ENCODE measurements at regions not wholly inside any gene's neighbourhood (a gene's known extent, or its start where the extent isn't known, plus 50 kb on each side); places are given as distances from the start of the nearest gene placed in this dataset.

DNA sequence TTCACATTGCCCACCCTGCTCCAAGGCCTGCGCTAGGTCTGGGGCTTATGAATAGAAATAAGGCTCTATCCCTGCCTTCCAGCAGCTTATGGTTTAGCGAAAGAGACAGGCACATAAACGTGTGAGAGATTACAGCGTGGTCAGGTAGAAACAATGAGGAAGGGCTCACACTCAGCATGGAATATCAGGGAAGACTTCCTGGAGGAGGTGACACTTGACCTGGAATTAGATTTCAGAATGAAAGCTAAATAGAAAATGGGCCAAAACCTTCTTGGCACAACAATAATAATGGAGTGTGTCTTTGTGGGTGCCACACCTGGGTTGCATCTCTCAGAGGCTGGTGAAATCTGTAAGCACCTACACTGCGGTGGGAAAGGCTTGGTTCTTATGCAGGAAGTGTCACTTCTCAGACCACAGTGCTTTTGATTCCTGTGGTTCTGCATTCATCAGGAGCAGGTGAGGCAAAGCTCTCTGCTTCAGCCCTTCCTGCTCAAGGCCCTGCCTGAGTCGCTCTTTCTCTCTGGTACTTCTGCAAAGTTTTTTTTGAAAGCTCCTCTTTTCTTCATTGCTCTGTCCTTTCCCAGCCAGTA, 430.3 kb downstream of the ZNF536 start:
- no peaks in the 10 kb centered on the region for H3K36me3 ChIP-seq
- TF ChIP-seq, protein P1, sequence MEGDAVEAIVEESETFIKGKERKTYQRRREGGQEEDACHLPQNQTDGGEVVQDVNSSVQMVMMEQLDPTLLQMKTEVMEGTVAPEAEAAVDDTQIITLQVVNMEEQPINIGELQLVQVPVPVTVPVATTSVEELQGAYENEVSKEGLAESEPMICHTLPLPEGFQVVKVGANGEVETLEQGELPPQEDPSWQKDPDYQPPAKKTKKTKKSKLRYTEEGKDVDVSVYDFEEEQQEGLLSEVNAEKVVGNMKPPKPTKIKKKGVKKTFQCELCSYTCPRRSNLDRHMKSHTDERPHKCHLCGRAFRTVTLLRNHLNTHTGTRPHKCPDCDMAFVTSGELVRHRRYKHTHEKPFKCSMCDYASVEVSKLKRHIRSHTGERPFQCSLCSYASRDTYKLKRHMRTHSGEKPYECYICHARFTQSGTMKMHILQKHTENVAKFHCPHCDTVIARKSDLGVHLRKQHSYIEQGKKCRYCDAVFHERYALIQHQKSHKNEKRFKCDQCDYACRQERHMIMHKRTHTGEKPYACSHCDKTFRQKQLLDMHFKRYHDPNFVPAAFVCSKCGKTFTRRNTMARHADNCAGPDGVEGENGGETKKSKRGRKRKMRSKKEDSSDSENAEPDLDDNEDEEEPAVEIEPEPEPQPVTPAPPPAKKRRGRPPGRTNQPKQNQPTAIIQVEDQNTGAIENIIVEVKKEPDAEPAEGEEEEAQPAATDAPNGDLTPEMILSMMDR (IDR thresholded peaks at IDR 0.05): no peak
- H3K9me3 ChIP-seq: peaks cover 0 to 4% of the 10 kb centered on the region in 2 donors
- no peak overlapping the region for H3K4me3 ChIP-seq
- H3K27ac ChIP-seq: no peak overlapping the region
- no peak for DNase-seq (ENCODE audit: low spot score)
- no peaks in the 10 kb centered on the region for H3K27me3 ChIP-seq
- no peaks in the 10 kb centered on the region for H3K4me1 ChIP-seq

- Histone ChIP-seq H3K27ac (no peak overlapping the region), H3K4me1 (no peaks in the 10 kb centered on the region), H3K4me3 (no peak overlapping the region), H3K27me3 (no peaks in the 10 kb centered on the region), H3K36me3 (no peaks in the 10 kb centered on the region), H3K9me3 (no peaks in the 10 kb centered on the region)
- peak; percentile 68 for DNase-seq (ENCODE audit: low spot score)
- TF ChIP-seq, protein P1 (IDR thresholded peaks at IDR 0.05): peak; percentile 51 to 77
Observed at GRCh38 chr19:30799865-30800755, 427.9 kb downstream of the ZNF536 start.

DNA sequence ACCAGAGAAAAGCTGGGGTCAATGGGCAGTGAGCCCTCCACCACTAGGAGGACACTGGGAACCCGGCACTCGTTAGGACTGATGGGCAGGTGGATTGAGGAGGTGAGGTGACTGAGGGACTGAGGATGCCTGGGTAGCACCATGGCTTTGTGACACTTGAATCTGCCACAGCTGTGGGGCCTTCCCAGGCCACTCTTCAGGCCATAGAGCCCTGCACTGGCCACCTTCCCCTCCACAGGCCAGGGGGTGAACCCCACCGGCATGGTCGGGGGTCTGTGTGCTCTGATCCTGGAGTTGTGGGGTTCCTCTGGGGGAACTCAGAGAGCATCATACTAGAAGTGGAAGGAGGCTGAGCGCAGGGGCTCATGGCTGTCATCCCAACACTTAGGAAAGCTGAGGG, 423.5 kb downstream of the ZNF536 start:
- no peaks in the 10 kb centered on the region for H3K27me3 ChIP-seq
- H3K9me3 ChIP-seq: no peaks in the 10 kb centered on the region
- TF ChIP-seq, protein P1 (IDR thresholded peaks at IDR 0.05): no peak
- H3K36me3 ChIP-seq: no peaks in the 10 kb centered on the region
- DNase-seq (ENCODE audit: low spot score): no peak
- H3K4me3 ChIP-seq: no peak overlapping the region
- no peak overlapping the region for H3K27ac ChIP-seq
- H3K4me1 ChIP-seq: no peaks in the 10 kb centered on the region

DNA sequence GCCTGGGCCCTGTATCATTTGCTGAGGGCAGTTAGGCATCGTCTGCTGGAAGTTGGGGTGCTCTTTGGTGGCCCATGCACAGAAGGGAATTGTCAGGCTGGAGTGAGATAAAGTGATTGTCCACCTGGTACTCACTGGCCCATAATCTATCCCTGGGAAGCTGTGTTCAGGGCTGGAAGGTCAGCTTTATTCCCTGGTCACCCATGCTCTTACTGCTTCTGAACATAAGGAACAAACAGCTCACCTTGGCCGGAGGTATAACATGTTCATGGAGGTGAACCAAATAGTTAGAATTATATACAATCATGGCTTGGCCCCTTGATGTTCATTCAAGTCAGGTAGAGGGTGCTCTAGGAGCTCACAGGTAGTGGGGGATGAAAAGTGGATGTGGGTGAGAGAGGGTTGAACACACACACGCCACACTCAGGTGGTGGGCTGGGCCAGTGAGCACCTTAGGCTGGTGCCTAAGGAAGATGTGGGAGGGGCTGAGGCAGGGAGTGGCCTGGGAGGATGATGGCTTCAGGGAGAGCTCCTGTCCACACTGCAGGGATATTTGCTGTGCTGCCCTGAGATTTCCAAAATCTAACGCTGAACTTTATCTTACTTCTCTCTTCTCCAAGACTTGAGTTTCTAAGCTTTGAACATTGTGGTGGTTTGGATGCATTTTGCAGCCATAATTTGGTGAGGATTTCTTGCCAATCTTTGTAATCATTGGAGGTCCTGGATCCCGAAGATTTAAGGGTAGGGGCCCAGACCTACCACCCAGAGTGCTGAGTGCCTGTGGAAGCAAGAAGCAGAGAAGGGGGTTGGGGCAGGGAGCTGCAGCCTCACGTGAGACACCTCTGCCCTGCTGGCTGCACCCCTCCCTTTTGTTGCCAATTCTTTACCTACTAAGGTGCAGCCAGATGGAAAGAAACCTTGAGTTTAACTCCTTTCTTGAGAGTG, 420.6 kb downstream of the ZNF536 start:
- H3K4me3 ChIP-seq: no peak overlapping the region
- no peaks in the 10 kb centered on the region for H3K4me1 ChIP-seq
- H3K27ac ChIP-seq: no peak overlapping the region
- TF ChIP-seq, protein P1 (IDR thresholded peaks at IDR 0.05): no peak
- H3K36me3 ChIP-seq: no peaks in the 10 kb centered on the region
- peak; percentile 21 for DNase-seq (ENCODE audit: low spot score)
- H3K9me3 ChIP-seq: peaks cover 0 to 3% of the 10 kb centered on the region in 2 donors
- no peaks in the 10 kb centered on the region for H3K27me3 ChIP-seq

DNA sequence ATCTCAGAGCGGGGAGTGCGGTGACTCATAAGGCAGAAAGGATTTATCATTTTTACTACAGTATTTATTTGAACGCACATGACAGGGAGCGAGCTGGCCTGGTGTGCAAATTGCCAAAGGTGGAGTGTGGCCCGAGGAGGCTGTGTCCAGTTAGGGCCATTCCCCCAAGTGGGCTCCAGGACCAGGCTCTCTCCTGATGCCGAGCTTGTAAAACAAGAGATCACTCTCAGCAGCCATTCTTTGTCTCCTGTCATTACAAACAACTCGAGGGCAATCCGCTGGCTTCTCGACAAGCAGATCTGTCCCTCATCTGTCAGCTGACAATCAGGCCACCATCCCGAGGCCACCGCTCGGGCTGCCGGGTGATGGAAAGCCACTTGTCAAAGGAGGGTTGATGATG, 418.9 kb downstream of the ZNF536 start:
- H3K27ac ChIP-seq: no peak overlapping the region
- TF ChIP-seq, protein P1 (IDR thresholded peaks at IDR 0.05): no peak
- H3K9me3 ChIP-seq: peaks cover 0 to 3% of the 10 kb centered on the region in 2 donors
- no peaks in the 10 kb centered on the region for H3K36me3 ChIP-seq
- no peak overlapping the region for H3K4me3 ChIP-seq
- H3K27me3 ChIP-seq: no peaks in the 10 kb centered on the region
- DNase-seq (ENCODE audit: low spot score): peak; percentile 48
- H3K4me1 ChIP-seq: no peaks in the 10 kb centered on the region

All from right atrium auricular region (tissue), 2 donors.